ENCODE measurements at regions not wholly inside any gene's neighbourhood (a gene's known extent, or its start where the extent isn't known, plus 50 kb on each side); places are given as distances from the start of the nearest gene placed in this dataset.

GRCh38 chr1:224501836-224502235 is 67.2 kb upstream of the WDR26 start:
- TF ChIP-seq EP300 (IDR thresholded peaks at IDR 0.05; ENCODE audit: borderline replicate concordance in 1 of 2, low read depth in 2 of 2, low read length in 2 of 2) (no peak), SP1 (IDR thresholded peaks at IDR 0.05; ENCODE audit: low read depth, low read length) (no peak), TAF1 (IDR thresholded peaks at IDR 0.05; ENCODE audit: low read depth, low read length) (no peak), RAD21 (IDR thresholded peaks at IDR 0.05 in 1 of 2, conservative IDR thresholded peaks at IDR 0.05 in 1 of 2; ENCODE audit: low read depth in 2 of 2, low read length in 2 of 2) (no peak), MAX (IDR thresholded peaks at IDR 0.05) (no peak), BRCA1 (IDR thresholded peaks at IDR 0.05; ENCODE audit: low read depth, low read length) (no peak), POLR2A (IDR thresholded peaks at IDR 0.05; ENCODE audit: control extremely low read depth in 1 of 2, low read depth in 2 of 2, low read length in 2 of 2) (no peak), EZH2 (IDR thresholded peaks at IDR 0.05; ENCODE audit: low read depth, low read length, severe bottlenecking) (no peak), ATF3 (IDR thresholded peaks at IDR 0.05; ENCODE audit: insufficient read depth, low read depth, low read length) (no peak)
- TF ChIP-seq, protein P1, sequence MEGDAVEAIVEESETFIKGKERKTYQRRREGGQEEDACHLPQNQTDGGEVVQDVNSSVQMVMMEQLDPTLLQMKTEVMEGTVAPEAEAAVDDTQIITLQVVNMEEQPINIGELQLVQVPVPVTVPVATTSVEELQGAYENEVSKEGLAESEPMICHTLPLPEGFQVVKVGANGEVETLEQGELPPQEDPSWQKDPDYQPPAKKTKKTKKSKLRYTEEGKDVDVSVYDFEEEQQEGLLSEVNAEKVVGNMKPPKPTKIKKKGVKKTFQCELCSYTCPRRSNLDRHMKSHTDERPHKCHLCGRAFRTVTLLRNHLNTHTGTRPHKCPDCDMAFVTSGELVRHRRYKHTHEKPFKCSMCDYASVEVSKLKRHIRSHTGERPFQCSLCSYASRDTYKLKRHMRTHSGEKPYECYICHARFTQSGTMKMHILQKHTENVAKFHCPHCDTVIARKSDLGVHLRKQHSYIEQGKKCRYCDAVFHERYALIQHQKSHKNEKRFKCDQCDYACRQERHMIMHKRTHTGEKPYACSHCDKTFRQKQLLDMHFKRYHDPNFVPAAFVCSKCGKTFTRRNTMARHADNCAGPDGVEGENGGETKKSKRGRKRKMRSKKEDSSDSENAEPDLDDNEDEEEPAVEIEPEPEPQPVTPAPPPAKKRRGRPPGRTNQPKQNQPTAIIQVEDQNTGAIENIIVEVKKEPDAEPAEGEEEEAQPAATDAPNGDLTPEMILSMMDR (IDR thresholded peaks at IDR 0.05; ENCODE audit: control extremely low read depth in 1 of 3, insufficient read depth in 1 of 3, low read depth in 1 of 3, low read length in 3 of 3): no peak
- TF ChIP-seq, protein P2, sequence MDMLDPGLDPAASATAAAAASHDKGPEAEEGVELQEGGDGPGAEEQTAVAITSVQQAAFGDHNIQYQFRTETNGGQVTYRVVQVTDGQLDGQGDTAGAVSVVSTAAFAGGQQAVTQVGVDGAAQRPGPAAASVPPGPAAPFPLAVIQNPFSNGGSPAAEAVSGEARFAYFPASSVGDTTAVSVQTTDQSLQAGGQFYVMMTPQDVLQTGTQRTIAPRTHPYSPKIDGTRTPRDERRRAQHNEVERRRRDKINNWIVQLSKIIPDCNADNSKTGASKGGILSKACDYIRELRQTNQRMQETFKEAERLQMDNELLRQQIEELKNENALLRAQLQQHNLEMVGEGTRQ (IDR thresholded peaks at IDR 0.05; ENCODE audit: low read length): no peak

All from H1 (cell line).